Brain microvascular endothelial cell (primary cell): ENCODE measurements at regions not wholly inside any gene's neighbourhood (a gene's known extent, or its start where the extent isn't known, plus 50 kb on each side); places are given as distances from the start of the nearest gene placed in this dataset.
A peak's percentile ranks its signal among the peaks of the same experiment; 100 is the strongest.

ENCODE experiments used
- DNase-seq: peaks from one replicate; pipeline ENCODE4 v3.0.0-alpha.2; 2020
- H3K27ac ChIP-seq: fragments of 250-450 bp; sonication (Bioruptor Pico); 2 replicates; pipeline ENCODE4 v1.5.1; 2020; ENCODE audit warnings: mild to moderate bottlenecking, moderate library complexity
- H3K27me3 ChIP-seq: fragments of 250-450 bp; sonication (Bioruptor Pico); replicated peaks from 2 replicates; pipeline ENCODE4 v1.5.1; 2020; ENCODE audit warnings: mild to moderate bottlenecking
- H3K36me3 ChIP-seq: fragments of 250-450 bp; sonication (Bioruptor Pico); replicated peaks from 2 replicates; pipeline ENCODE4 v1.5.1; 2020; ENCODE audit warnings: mild to moderate bottlenecking
- H3K4me3 ChIP-seq: 2 replicates; pipeline ENCODE4 v1.5.1; 2011; ENCODE audit warnings: low read depth, mild to moderate bottlenecking, control low read depth, low read length, moderate library complexity
- in situ Hi-C: cut with HindIII; loops from 2 replicates; pipeline ENCODE4 v1.10.0; 2017; ENCODE audit warnings: low sequenced_read_pairs, low pct_ligation_motif_present
- TF ChIP-seq, protein P1 (sequence below): IDR thresholded peaks from 2 replicates; pipeline ENCODE4 v1.5.1; 2011; ENCODE audit warnings: low read depth, mild to moderate bottlenecking, moderate library complexity, low read length, control low read depth, inconsistent platforms; ENCODE audit errors: missing control alignments

DNA sequence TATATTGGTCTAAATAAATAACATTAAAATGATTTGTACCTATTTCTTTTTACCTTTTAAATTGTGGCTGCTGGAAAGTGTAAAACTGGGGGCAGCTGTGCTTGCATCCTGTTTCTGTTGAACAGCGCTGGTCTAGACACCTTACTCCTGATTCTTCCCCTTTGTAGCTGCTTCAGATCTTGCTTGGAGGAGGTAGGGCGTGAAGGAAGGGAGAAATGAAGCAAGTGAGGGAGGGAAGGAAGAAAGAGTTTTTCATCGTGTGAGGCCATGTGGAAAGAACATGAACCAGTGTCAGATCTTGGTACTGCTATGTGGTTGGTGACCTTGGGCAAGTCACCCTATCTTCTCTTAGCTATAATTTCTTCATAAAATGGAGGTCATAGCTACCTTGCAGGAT is 89.0 kb upstream of the SEC11C start:
- H3K27me3 ChIP-seq: no peaks in the 10 kb centered on the region
- no peaks in the 10 kb centered on the region for H3K36me3 ChIP-seq
- TF ChIP-seq, protein P1, sequence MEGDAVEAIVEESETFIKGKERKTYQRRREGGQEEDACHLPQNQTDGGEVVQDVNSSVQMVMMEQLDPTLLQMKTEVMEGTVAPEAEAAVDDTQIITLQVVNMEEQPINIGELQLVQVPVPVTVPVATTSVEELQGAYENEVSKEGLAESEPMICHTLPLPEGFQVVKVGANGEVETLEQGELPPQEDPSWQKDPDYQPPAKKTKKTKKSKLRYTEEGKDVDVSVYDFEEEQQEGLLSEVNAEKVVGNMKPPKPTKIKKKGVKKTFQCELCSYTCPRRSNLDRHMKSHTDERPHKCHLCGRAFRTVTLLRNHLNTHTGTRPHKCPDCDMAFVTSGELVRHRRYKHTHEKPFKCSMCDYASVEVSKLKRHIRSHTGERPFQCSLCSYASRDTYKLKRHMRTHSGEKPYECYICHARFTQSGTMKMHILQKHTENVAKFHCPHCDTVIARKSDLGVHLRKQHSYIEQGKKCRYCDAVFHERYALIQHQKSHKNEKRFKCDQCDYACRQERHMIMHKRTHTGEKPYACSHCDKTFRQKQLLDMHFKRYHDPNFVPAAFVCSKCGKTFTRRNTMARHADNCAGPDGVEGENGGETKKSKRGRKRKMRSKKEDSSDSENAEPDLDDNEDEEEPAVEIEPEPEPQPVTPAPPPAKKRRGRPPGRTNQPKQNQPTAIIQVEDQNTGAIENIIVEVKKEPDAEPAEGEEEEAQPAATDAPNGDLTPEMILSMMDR: no peak
- H3K4me3 ChIP-seq: no peak overlapping the region
- in situ Hi-C loops: loop anchor here (25.0 kb wide), 1 partner anchor 263 kb away; no protein-coding TSS in a partner anchor
- no peak for DNase-seq
- no peak overlapping the region for H3K27ac ChIP-seq

DNA sequence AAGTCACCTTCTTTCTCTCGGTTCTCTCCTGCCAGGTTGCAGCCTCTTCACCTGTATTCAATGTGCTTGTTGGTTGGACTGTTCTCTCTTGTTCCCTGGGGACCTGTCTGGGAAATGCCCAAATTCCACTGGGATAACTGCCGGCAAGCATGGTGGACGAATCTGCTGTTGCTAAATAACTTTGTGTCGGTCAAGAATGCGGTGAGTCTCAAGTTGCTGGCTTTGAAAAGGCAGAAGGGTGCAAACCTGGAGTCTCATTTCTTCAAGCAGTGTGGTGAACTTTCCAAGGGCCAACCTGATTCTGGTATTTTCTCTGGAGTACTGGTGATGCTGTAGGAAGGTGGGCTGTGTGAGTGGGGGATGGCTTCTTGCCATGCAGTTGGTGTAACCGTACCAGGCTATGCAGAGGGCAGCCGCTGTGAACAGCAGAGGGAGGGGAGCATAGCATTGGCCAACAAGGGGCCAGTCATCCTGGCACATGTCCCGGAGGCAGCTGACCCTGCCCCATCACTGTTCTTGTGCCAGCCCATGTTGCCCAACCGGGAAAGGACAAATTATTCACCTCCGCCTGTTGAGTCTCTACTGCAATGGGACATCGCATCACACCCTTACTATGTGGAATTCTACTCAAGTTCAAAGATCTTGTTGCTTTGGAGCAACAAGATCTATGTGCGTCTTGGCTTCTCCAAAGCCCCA is 88.1 kb upstream of the SEC11C start:
- Histone ChIP-seq H3K36me3 (no peaks in the 10 kb centered on the region), H3K4me3 (no peak overlapping the region), H3K27ac (no peak overlapping the region), H3K27me3 (no peaks in the 10 kb centered on the region)
- TF ChIP-seq, protein P1: no peak
- no peak for DNase-seq
- in situ Hi-C loops: loop anchor here (25.0 kb wide), 1 partner anchor 264 kb away; no protein-coding TSS in a partner anchor

DNA sequence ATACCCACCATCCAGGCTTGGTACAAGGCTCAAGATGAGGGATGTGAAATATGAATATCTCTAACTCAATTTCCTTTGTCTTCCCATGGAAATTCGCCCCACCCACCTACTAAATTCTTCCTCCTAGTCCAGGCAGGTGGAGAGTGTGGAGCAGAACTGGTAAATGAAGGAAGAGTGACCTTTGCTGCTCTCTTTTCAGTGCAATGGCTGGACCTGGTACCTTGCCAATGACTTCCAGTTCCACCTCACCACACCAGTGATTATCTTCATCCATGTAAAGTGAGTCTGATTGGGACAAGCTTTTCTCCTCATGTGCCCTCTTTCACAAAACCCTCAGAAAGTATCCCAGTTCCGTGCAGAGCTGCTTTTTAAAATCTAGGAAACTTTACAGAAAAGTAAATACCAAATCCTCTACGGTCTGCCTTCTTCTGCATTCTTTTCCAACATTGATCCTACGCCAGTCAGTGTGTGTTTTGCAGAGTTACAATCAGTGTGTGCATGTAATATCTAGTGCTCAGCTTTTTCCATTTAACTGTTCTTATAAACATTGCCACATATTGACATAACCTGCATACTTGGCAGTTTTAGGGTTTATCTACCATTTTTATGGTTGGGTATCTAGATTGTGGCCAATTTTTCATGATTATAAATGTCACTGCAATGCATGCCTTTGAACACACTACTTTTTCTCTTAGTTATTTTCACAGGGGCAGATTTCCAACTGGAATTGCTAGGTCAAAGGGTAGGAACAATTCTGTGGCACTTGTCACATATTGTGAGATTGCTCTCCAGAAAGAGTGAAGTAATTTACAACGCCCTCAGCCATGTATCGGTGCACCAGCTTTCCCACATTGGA is 86.5 kb upstream of the SEC11C start:
- no peaks in the 10 kb centered on the region for H3K36me3 ChIP-seq
- in situ Hi-C loops: loop anchor here (25.0 kb wide), 1 partner anchor 266 kb away; no protein-coding TSS in a partner anchor
- H3K27ac ChIP-seq: no peak overlapping the region
- H3K27me3 ChIP-seq: no peaks in the 10 kb centered on the region
- TF ChIP-seq, protein P1: no peak
- no peak overlapping the region for H3K4me3 ChIP-seq
- no peak for DNase-seq

- TF ChIP-seq, protein P1: no peak
- H3K36me3 ChIP-seq: no peaks in the 10 kb centered on the region
- in situ Hi-C loops: loop anchor here (25.0 kb wide), 1 partner anchor 267 kb away; no protein-coding TSS in a partner anchor
- no peak for DNase-seq
- no peak overlapping the region for H3K27ac ChIP-seq
- H3K4me3 ChIP-seq: no peak overlapping the region
- no peaks in the 10 kb centered on the region for H3K27me3 ChIP-seq
These were observed 85.0 kb upstream of the SEC11C start for GRCh38 chr18:59054496-59055287.

- DNase-seq: peak; percentile 32
- no peaks in the 10 kb centered on the region for H3K27me3 ChIP-seq
- in situ Hi-C loops: loop anchor here (25.0 kb wide), 1 partner anchor 268 kb away; no protein-coding TSS in a partner anchor
- TF ChIP-seq, protein P1: peak; percentile 63
- H3K4me3 ChIP-seq: no peak overlapping the region
- H3K27ac ChIP-seq: no peak overlapping the region
- H3K36me3 ChIP-seq: no peaks in the 10 kb centered on the region
These were observed 84.2 kb upstream of the SEC11C start for GRCh38 chr18:59055345-59056032.
